T-helper 9 cell (primary cell): ENCODE measurements at regions not wholly inside any gene's neighbourhood (a gene's known extent, or its start where the extent isn't known, plus 50 kb on each side); places are given as distances from the start of the nearest gene placed in this dataset.

Experiments
- DNase-seq: peaks from one replicate; pipeline ENCODE4 v3.0.0-alpha.2; 2020

- no peak for DNase-seq
These were observed 168.7 kb upstream of the PPP1R2C start for GRCh38 chrX:42946544-42947194.

- peak; percentile 15 for DNase-seq
These were observed 171.0 kb upstream of the PPP1R2C start for GRCh38 chrX:42948723-42949657.

DNA sequence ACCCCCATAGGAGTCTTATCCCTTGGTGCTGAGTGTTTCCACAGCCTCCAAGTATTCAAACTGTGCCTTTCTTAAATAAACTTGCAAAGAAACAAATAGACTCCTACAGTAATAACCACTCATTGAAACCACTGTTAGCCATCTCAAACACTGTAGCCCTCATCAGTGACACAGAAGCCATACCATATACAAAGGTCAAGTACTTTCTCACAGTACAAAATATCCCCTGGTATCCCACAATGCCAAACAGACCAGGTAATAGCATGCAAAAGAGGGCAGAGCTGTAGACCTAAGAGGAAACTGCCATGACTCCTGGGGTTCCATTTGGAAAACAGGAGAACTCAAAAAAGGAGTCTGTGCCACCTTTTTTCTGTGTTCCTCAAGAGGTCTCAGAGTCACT, 173.8 kb upstream of the PPP1R2C start:
- DNase-seq: no peak

- DNase-seq: no peak
These were observed 174.7 kb upstream of the PPP1R2C start for GRCh38 chrX:42952621-42953020.

DNA sequence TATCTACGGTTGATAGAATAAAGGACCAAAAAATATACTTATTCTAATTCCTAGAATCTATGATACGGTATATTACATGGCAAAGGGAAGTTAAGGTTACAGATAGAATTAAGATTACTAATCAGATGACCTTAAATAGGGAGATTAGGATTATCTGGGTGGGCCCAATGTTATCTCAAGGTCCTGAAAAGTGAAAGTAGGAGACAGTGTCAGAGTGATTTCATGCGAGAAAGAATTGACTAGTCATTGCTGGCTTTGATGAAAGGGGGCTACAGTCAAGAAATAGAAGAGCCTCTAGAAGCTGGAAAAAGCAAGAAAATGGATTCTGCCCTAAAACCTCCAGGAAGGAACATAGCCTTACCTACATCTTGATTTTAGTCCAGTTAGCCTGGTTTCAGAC, 176.9 kb upstream of the PPP1R2C start:
- no peak for DNase-seq

DNA sequence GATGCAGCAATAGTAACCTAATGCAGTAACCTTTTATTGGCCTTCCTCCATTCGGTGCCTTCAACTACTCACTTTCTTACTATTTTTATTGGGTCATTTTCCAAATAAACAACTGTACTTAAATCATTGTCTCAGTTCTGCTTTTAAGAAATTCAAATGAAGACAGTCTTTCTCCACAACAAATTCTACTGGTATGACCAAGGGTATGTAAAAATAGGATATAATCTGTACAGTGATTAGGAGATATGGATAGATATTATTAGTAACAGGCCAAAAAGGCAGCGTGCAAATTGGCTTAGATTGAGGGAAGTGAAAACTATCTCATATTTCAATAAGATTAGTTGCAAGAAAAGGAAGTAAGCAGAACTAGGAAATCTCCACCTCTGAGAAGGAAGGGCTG, 177.4 kb upstream of the PPP1R2C start:
- DNase-seq: no peak

DNA sequence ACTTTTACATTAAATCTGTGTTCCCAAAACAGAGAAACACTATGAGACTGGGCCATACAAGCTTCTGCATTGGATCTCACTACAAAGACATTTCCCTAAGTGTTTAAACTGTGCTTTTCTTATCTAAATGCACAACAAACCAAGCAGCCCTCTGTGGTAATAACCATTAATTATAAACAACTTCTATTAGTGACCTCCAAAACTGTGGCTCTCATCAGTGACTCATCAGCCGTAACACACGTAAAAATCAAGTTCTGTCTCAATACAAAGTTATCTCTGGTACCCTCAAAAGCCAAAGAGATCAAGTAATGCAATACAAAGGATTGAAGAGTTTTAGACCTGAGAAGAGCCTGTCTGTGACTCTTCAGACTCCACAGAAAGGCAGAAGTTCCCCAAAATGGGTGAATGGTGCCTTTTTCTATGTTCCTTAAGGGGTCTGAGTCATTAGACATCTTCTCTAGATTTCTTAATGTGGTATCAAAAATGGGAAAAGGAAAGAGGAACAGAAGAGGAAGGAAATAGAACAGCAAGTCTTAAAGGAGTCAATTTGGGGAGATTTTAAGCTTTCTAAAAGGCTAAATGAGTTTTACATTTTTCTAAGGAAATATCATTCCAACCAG, 189.8 kb upstream of the PPP1R2C start:
- DNase-seq: no peak

GRCh38 chrX:42973321-42973720, 195.4 kb upstream of the PPP1R2C start:
- DNase-seq: no peak

DNA sequence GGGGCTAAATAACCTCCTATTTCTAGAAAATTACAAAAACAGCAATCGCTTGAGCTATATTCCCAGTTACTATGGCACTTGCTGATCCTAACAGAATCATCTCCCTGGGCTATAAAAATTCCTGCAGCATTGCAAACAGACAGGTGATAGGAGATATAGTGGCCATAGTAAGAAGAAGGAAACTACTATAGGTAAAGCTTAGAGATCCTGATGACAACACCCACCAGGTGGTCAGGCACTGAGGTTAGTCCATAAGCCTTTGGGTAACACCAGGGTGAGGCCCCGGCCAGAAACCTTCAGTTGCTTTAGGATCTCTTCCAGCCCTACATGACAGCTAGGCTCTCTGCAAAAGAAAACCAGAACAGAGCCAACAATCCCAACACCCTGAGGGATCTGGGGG, 197.9 kb upstream of the PPP1R2C start:
- DNase-seq: no peak

GRCh38 chrX:42976746-42977366, 198.9 kb upstream of the PPP1R2C start:
- no peak for DNase-seq

DNA sequence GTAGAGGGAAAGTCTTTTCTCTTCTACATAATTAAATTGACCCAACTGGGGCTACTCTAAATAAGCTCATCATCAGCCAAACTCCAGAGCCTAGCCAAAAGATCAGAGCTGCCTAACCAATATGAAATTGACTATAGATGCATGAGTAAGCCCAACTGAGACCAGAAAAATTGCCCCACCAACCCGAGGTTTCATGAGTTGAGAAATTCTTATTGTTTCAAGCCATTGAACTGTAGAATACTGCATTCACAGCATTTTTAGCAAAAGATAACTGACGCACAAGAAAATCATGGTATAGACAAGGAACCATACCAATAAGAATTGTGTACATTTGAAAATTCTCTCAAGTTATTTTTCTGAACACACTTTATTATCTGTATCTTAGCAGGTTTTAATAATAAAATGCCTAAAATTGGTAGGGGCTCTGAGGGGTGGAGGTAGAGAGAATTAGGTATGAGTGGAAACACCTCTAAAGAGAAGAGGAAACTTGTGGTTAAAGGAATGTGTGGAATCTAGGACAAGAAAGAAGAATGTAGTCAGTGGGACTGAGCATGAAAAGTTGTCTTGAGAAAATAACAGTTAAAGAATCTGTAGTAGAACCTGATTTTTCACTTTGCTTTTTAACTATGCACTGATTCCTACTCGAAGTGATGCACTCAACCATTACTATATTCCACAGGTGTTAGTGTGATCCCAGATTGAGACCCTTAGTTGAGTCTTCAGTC, 200.9 kb upstream of the PPP1R2C start:
- DNase-seq: no peak

- DNase-seq: no peak
These were observed 210.7 kb upstream of the PPP1R2C start for GRCh38 chrX:42988700-42989099.

DNA sequence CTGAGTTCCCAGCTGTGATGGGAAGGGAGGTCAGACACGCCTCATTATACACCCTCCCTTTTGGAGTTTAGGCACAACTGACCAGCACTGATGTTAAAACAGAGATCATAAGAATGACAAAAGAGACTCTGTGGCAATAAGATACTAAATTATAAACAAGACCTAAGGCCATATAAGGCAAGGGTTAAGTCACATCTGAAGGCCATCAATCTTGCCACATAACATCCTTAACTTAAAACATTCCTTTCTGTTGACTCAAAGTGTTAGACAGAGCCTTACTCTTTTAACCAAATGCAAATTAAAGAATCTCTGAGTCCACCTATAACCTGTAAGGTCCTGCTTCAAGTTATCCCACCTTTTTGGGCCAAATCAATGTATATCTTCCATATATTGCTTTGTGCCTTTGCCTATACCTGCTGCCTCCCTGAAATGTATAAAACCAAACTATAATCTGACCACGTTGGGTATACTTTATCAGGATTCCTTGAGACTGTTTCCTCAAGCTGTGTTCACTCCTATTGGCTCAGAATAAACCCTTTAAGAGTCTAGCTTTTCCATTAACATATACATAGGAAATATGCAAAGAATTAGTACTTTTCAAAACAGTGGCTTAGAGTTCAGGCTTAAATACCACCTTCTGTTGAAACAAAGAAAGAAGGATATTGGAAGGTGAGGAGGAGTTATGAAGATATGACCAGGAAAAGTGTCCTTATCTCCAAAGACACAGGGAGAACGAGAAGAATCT, 214.4 kb upstream of the PPP1R2C start:
- no peak for DNase-seq

GRCh38 chrX:42996861-42997260, 218.9 kb upstream of the PPP1R2C start:
- no peak for DNase-seq

- DNase-seq: no peak
These were observed 222.2 kb upstream of the PPP1R2C start for GRCh38 chrX:43000121-43000520.

DNA sequence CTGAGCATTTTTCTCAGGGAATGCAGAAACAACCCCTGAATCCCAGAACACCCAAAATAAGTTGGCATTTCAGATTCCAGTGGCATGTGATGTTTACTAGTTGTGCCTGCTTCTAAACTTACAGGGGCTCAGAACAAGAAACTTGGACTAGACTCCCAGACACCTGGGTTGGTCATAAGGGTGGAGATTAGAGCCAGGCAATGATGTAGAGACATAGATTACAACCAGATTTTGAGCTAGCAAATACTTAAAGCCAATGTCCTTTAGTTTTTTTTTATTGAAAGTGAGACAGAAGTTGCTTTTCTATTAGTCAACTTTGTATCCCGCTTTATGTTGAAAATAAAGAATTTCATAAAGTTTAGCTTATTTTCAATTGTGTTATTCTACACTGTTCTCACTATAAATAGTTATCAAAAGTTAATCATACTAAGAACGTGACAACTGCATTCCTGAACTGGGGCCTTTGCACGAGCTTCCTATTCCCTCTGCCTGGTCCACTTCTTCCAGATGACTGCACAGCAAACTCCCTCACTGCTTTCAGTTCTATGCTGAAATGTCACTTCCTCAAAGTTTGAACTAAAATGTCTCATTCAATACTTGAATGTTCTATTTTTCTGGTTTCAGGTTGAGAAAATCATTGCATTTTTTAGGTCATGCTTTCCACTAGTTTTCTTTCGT, 224.7 kb upstream of the PPP1R2C start:
- DNase-seq: no peak

- no peak for DNase-seq
These were observed 225.2 kb upstream of the PPP1R2C start for GRCh38 chrX:43003204-43003565.

DNA sequence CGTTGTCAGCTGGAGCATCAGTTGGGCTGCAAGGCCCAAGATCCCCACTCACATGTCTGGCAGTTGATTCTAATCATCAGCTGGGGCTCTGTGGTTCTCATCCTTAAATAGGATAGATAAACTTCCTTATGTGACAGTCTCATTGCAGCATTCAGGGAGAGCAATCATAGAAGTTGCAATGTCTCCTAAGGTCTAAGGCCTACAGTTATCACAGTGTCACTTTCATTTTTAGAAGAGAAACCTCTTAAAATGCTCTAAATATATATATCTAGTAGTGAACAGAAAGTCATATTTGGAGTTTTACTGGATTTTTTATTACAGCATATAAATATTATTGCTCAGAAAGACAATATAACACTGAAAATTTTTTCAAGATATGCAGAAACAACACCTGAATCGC, 226.0 kb upstream of the PPP1R2C start:
- DNase-seq: no peak

GRCh38 chrX:43005561-43005960, 227.6 kb upstream of the PPP1R2C start:
- no peak for DNase-seq

GRCh38 chrX:43008356-43008755, 230.4 kb upstream of the PPP1R2C start:
- no peak for DNase-seq

- no peak for DNase-seq
These were observed 238.1 kb upstream of the PPP1R2C start for GRCh38 chrX:43016021-43016420.
